ENCODE measurements at regions not wholly inside any gene's neighbourhood (a gene's known extent, or its start where the extent isn't known, plus 50 kb on each side); places are given as distances from the start of the nearest gene placed in this dataset.
A peak's percentile ranks its signal among the peaks of the same experiment; 100 is the strongest.
"Not testable (repeated sequence)": the region's sequence is repeated elsewhere in the genome, so short reads cannot be mapped to it uniquely, and the experiment has no call there.

DNA sequence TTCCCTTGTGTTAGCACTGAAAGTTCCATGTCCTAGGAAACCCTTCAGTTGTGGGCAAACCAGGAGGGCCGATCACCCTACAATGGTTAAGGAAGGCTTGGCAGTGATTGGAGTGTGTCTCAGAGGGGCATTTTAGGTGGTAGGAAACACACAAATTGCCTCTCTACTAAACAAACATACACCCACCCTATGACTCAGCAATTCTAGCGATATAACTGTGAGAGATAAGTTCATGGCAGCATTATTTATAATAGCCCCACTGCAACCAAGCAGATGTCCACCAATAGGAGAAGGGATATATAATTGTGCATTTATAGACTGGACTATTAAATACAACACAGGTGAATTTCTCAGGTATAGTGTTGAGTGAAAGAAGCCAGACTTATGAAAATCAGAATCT, 543.1 kb downstream of the UQCRFS1 start:
- no peak for DNase-seq (ENCODE audit: low read depth)

DNA sequence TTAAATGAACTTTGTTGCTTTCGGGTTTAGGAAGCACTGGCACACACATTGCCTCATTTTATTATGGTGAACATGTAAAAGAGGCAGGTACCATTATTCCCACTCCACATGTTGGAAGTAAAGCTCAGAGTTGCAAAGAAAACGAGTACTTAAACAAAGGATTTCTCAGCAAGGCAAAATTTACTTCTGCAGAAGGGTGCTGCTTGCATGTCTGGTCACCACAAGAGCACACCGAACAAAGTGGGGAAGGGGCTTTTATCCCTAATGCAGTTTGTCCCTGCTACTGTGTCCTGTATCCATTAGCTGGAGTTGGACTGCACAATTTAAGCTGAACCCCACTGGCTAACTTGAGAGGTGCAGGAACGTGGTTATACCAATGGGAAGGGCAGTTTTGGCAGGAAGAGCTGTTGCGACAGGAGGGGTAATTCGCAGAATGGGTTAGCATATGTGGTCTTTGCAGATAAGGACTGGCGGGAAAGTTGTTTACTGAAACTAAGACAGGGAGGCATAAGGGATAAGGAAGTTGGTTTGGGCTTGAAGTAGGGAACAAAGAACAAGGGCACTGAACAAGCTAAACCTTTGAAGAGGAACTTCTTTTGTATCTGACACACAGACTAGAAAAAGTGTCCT, 545.5 kb downstream of the UQCRFS1 start:
- no peak for DNase-seq (ENCODE audit: low read depth)

DNA sequence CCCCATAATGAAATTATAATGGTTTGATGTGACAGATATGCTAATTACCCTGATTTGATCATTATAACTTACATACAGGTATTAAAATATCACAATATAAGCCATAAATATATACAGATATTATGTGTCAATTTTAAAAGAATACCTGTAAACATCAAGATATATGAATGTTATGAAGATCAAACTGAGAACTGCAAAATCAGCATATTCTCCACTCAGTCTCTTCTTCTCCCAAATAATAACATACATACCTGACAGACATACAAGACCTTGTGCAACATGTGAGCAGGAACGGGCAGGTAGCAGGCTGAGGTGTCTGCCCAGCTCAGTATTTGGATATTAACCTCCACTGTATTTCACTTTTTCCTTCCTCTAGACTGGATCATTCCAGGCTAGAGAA, 547.2 kb downstream of the UQCRFS1 start:
- no peak for DNase-seq (ENCODE audit: low read depth)

DNA sequence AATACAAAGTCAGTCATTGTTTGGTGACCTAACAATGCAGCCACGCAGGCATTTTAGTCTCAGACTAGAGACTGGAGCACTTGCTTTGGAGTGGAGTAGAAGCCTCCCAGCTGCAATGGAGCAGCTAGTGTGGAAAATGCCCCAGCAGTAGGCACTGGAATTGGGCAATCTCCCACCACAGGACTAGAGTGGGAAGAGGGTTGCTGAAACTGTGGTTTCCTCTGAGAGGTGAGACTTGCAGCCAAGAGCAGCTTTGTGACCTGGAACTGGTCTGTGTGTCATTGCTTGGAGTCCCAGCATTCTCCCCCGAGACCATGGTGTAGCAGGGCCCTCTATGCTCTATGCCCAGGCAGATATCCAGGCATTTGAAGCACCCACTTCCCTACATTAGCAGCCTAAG, 556.3 kb downstream of the UQCRFS1 start:
- no peak for DNase-seq (ENCODE audit: low read depth)

DNA sequence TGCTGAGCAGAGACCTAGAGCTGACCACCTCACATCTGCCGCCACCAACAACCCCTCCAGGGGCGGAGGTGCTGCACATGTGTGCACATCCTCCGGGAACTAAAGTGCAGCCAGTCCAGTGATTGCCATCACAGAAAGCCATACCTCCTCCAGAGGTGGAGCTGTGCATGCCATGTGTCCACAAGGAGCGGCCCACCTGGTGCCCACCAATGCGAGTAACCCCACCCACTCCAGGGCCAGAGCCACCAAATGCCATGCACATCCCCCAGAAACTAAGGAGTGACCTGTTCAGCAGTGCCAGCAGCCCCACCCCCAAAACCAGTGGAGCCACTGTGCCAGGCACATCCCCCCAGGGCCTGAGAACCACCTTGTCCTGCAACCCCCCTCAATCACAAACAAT, 557.9 kb downstream of the UQCRFS1 start:
- no peak for DNase-seq (ENCODE audit: low read depth)

DNA sequence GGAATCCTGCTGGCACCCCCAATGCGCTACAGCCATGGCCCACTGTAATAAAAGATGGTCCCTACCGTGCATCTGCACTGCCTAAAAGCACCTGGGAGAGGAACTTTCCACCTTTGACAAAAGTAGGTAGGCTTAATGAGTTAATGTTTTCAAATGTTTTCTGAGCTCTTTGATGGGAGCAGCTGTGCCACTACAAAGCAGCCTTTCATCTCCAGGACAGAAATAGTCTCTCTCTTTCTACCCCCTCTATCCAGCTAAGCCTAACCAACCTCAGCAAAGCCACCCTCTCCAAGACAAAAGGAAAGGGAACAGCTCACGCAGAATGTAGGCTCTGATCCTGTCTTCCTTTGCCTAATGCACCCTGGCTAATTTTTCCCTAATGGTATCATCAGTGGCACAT, 560.2 kb downstream of the UQCRFS1 start:
- DNase-seq (ENCODE audit: low read depth) = no peak

DNA sequence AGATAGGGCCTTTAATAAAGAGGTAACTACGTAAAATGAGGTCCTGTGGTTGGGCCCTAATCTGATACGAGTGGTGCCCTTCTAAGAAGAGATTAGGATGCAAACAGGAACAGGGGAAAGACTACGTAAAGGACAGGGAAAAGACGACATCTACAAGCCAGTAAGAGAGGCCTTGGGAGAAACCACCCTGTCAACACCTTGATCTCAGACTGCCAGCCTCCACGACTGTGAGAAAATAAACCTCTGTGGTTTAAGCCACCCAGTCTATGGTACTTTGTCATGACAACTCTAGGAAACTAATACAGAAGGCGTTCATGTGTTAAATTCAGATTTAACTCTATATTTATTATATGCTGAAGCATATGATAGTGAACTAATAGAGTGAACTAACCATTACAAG, 566.3 kb downstream of the UQCRFS1 start:
- DNase-seq (ENCODE audit: low read depth) = no peak

DNA sequence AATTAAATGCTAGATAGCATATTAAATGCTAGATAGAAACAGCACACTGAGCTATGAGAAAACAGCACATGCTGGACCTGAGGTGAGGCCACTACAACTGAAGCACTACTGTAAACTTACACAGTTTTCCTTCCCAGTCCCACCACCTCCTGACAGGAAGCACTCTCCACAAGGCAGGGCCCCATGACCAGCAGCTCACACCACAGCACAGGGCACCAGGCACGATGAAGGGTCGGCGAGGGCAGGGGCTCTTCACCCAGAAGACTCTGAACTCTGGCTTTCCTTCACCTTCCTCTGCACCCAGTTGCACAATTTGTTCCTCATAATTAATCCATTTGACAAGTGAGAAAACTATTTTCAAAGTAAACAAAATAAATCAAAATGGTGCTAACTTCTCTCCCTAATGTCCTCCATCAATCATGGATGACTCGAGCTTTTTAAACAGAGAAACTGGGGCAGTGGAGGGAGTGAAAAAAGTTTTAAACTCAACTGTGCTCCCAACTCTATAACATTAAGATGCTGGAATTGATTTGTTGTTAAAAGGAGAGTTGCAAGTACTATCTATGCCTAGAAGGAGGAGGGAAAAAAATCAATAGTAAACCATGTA, 568.7 kb downstream of the UQCRFS1 start:
- DNase-seq (ENCODE audit: low read depth) = no peak

DNA sequence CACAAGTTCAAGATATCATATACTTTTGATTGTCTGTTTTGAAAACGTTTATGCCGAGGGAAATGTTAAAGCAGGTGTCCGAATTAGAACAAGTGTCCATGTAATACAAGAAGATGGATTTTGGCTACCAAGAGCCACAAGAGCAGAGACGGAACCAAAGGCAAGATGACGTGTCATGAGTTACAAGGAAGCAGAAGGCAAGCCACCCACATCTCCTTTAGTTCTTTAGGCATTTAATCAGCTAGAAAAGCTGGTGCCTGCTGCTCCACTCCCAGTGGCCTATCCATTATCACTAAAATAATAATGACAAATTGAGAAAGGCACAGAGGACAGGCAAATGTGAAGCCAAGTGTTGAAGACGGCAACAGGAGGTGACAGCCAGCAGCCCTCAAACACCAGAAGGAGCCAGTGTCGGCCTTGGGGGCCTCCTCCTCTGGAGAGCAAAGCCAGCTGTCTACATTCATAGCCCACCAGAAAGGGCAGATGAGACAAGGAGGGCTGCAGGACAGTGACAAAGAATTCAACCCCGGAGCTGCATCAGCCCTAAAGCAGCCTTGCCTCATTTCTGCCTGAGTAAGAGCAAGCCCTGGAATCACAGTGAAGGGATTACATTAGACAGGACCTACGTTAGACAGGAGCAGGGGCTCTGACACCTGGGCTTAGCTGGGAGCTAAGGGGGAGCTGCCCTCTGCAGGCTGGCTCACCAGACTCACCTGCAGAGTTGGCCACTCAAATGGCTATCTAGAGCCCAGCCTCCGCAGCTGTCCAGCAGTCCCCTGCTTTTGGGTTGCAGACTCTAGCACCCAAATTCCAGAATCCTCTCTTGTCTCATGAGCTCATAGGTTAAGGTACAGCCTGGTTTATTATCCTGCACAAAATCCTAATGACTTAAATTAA, 569.9 kb downstream of the UQCRFS1 start:
- DNase-seq (ENCODE audit: low read depth) = no peak

DNA sequence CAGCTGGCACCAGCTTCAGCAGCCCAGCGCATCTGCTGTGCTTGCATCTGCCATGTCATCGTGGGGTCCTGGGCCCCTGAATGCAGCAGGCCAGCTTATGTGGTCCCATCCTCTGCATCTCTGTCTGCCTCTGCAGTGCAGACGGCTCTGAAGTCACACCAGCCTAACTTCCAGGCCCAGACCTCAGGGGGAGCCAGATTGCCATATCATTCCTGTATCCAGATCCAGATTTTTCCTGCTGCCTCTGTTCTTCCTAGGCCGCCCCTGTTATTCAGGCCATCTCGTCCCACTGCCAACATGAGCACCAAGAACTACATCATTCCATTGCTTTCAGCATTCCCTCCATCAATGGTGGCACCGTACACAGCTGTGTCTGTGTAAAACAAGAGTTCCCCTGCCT, 571.6 kb downstream of the UQCRFS1 start:
- no peak for DNase-seq (ENCODE audit: low read depth)

DNA sequence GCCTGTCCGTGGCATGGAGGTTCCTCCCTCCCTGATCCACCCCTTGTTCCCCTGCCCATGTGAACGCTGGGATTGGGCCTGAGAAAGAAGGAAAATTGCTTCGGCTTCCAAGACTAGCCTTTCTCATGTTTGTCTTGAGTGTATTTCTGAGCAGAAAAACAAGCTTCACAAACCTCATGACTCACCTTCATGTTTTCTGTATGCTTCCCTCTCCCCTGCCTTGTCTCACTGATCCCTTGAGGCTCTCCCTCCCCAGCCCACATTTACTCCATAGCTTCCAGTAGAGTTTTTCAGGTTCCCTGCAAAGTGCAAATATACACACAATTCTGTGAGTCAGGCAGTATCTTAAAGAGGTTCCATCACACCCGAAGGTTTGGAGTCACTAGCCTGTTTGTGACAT, 572.4 kb downstream of the UQCRFS1 start:
- DNase-seq (ENCODE audit: low read depth) = no peak

DNA sequence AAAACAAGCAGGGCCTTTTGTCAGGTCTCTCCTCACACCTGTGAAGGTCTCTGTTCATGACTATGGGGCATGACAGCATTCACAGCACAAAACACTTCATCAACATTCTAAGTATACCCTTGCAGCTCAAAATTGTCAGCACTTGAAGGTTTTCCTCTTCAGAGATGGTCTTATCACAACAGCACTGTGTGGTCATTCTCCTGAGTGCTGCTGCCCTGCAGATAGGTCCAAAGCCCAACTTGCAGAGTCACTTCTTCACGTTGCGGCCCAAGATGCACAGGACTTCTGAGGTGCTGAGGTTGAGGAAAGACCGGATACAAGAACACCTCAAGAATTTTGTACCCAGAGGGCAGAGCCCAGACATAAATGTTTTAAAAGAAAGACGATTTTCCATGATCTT, 574.5 kb downstream of the UQCRFS1 start:
- no peak for DNase-seq (ENCODE audit: low read depth)

DNA sequence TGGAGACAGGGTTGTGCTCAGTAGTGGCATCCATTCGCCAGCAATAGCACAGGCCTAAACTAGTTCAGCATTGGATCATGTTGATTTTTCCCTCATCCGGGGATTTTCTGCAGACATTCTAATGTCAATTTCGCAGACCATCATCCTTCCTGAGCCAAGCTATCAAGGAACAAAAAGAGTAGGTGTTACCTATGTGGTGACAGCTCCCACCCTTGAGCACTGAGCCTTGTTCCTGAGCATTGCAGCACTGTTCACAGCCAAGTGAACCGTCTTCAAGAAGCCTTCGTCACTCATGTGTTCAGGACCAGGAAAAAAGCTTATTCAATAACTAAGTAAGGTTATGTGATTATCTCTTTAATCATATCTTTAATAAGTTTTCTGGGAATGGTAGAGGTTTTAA, 576.2 kb downstream of the UQCRFS1 start:
- DNase-seq (ENCODE audit: low read depth) = no peak

DNA sequence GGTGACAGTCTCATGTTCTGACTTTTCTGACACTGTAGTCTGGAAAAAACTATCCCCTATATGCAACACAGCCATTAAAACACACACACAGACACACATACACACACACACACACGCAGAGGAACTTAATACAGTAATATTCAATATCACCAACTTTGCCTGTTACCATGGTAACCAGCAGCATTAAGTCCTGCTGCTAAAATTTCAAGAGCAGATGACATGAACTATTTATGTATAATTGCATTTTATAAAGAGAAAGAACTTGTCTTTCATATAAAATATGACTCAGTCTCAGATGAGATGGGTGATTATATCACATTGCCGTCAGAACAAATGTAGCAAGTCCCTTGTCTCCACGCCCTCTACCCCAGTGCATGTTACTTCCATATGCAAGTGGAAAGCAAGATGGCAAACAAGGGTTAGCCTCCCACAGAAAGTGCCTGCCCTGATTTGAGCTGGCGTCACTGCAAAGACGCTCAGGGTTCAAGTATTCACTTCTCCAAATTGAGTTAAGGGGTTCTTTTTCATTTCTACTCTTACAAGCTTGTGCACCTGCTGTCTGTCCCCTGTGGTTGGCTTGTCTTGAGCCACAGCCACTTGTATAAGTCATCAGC, 576.8 kb downstream of the UQCRFS1 start:
- no peak for DNase-seq (ENCODE audit: low read depth)

DNA sequence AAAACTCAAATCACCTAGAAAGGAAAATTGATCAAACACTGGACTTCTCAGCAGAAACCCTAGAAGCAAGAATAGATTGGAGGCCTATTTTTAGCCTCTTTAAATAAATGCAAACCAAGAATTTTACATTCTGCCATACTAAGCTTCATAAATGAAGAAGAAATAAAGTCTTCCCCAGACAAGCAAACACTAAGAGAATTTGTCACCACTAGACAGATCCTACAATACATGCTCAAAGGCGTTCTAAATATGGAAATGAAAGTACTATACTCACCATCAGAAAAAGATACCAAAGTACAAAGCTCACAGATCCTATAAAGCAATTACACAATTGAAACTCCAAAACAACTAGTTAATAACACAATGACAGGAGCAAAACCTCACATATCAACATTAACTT, 578.1 kb downstream of the UQCRFS1 start:
- no peak for DNase-seq (ENCODE audit: low read depth)

DNA sequence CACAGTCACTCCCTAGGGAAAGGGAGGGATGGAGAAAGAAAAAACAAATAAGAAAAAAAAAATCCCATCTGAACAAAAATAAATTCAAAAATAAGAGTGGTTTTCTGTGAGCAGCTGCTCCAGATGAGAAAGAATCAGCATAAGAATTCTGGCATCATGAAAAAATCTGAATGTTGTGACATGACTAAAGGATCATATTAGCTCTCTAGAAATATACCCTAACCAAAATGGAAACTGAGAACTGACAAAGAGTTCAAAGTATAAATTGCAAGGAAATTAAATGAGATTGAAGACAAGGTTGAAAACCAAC, 579.0 kb downstream of the UQCRFS1 start:
- no peak for DNase-seq (ENCODE audit: low read depth)

DNA sequence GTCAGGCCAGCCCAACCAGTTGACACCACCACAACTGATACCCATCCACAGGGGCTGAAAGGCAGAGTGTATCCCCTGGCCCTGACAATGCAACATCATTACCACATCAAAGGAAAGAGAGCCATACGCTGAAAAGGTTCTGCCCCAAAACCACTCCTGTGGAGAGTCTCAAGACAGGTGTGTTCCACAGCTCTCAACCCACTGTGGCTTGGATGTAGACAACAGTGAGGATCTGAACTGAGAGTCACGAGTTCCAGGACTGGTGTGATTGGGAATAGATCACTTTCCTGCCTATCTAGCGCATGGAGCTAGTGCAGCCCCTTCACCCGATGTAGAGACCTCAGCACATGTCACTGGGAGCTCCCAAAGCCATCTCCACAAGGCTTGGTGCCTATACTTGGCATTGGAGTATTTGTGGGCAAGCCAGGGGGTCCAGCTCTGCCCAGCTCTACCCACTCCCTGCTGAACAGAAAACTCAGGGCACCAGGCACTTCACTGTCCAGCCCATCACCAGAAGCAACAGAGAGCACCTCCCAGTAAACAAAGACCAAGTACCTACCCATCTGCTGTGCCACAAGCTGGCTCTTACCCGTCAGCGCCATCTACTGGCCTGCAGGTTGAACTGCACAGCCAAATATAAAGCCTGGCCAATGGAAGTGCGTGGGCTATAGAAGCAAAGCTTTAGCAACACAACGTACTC, 579.5 kb downstream of the UQCRFS1 start:
- peak; percentile 5 for DNase-seq (ENCODE audit: low read depth)

DNA sequence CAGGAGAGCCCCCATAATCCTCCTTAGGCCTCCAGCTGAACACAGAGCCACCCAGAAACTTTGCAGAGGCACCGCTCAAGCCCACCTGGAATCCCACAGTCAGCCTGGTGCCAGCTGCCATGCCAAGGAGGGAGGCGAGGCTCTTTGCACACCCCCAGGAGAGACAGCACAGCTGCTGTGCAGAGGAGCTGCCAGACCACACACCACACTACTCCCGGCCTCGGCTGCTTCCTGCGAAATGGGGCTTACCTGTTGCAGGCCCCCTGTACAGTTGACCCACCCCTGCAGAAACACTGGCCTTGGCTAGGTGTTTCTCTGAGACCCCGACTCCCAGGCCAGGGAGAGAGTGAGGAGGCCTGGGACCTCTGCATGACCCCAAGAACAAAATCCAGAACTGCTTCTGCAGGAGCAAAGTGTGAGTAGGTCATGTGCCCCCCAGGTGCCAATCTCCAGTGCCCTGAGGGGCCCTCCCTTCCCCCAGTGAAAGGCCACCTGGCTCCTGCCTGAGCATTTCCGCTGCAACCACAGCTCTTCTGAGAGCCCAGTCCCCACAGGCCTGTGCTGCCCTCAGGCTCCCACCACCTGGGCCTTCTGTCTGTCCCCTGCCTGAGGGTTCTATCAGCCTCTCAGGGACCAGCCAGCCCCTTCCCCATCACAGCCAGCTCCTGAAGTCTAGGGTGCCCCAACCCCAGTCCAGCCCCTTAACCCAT, 580.4 kb downstream of the UQCRFS1 start:
- no peak for DNase-seq (ENCODE audit: low read depth)

DNA sequence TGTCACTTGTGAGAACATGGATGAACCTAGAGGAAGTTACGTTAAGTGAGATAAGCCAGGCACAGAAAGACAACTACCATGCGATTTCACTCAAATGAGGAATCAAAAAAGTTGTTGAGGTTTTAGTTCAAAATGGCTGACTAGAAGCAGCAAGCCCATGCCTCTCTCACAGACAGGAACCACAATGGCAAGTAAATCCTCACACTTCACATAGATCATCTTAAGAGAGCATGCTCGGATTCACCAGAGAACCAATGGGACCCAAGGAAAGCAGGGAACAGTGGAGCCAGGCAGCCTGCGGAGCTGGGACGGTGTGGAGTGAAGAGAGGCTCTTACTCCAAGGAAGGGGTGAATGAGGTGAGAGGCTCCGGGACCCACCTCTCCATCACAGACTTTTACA, 581.0 kb downstream of the UQCRFS1 start:
- DNase-seq (ENCODE audit: low read depth) = no peak

DNA sequence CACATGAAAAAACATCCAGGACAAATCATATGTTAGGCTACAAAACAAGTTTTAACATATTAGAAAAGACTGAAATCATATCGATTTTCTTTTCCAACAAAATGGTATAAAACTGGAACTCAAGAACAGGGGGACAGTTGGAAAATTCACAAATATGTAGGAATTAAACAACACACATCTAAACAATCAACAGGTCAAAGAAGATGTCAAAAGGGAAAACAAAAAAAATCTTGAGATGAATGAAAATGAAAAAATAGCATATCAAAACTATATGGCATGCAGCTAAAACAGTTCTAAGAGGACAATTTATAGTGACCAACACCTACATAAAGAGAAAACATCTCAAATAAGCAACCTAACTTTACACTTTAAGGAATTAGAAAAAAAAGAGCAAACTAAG, 585.3 kb downstream of the UQCRFS1 start:
- no peak for DNase-seq (ENCODE audit: low read depth)

DNA sequence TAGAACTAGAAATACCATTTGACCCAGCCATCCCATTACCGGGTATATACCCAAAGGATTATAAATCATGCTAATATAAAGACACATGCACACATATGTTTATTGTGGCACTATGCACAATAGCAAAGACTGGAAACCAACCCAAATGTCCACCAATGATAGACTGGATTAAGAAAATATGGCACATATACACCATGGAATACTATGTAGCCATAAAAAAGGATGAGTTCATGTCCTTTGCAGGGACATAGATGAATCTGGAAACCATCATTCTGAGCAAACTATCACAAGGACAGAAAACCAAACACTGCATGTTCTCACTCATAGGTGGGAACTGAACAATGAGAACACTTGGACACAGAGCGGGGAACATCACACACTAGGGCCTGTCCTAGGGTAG, 586.5 kb downstream of the UQCRFS1 start:
- DNase-seq (ENCODE audit: low read depth) = not testable (repeated sequence)
